A549 (cell line): ENCODE measurements at regions not wholly inside any gene's neighbourhood (a gene's known extent, or its start where the extent isn't known, plus 50 kb on each side); places are given as distances from the start of the nearest gene placed in this dataset.

Source experiments
- CEBPB ChIP-seq, 2 experiments: fragments of >200 bp in 1 of 2; sonication (Bioruptor Twin) in 1 of 2; formaldehyde crosslinking in 1 of 2; IDR thresholded peaks; 2 replicates each; pipeline ENCODE4 v1.6.1; 2012 to 2016
- EHMT2 ChIP-seq: fragments of 200-600 bp; sonication (generic); IDR thresholded peaks from 2 replicates; pipeline ENCODE4 v1.6.1; 2016; ENCODE audit warnings: antibody characterized with exemption, low read depth, mild to moderate bottlenecking, moderate library complexity
- MYC ChIP-seq: IDR thresholded peaks from 2 replicates; pipeline ENCODE4 v1.6.1; 2012; ENCODE audit warnings: mild to moderate bottlenecking, inconsistent platforms, low read length, improper control_type of control experiment, borderline replicate concordance
- POLR2A ChIP-seq: IDR thresholded peaks from 2 replicates; pipeline ENCODE4 v1.6.1; 2012; ENCODE audit warnings: mild to moderate bottlenecking, low read length
- POLR2AphosphoS2 ChIP-seq: conservative IDR thresholded peaks from 2 replicates; pipeline ENCODE4 v1.6.1; 2012; ENCODE audit warnings: low read length, improper control_type of control experiment, inconsistent platforms
- TF ChIP-seq, protein P1 (sequence below): IDR thresholded peaks from 2 replicates; pipeline ENCODE4 v1.6.1; 2012
- TF ChIP-seq, protein P2 (sequence below): IDR thresholded peaks from 2 replicates; pipeline ENCODE4 v1.6.1; 2012; ENCODE audit warnings: low read depth, borderline replicate concordance
- TF ChIP-seq, protein P3 (sequence below): fragments of 200-600 bp; sonication (generic); IDR thresholded peaks from 2 replicates; pipeline ENCODE4 v1.6.1; 2016; ENCODE audit warnings: antibody characterized with exemption, mild to moderate bottlenecking, moderate library complexity

DNA sequence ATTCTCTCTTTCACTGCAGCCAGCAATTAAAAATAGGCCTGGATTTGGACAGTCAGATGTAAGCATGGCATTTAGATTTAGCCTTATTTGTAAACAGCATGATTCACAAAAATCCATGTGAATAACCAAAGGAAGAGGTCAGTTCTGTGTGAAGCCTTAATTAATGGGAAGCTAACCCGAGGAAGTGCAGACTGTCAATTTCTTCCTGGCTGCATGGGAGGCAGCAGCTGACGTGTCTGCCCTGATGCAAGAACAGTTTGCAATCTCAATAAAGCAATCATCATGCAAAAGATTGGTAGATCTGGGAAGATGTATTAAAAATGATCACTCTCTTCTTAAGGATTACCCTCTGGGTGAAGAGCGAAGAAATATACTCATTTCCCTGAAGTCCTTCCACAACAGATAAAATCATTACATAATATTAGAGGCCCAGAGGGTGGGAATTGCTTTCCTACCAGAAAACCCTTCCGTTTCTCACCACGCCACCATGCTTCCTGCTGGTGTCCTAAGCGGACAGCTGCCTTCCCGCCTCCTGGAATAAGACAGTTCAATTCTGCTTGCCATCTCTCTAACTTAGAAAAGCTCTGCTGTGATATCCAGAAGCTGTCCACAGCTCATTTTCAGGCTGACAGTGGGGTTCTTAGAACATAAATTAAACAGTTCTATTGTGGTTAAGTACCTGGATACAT lies 526.7 kb upstream of the NRP1 start:
- no peak for TF ChIP-seq POLR2A
- TF ChIP-seq MYC = no peak
- TF ChIP-seq, protein P1, sequence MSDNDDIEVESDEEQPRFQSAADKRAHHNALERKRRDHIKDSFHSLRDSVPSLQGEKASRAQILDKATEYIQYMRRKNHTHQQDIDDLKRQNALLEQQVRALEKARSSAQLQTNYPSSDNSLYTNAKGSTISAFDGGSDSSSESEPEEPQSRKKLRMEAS = no peak
- TF ChIP-seq EHMT2 = no peak
- no peak for TF ChIP-seq CEBPB (IDR thresholded peaks at IDR 0.05)
- TF ChIP-seq, protein P2, sequence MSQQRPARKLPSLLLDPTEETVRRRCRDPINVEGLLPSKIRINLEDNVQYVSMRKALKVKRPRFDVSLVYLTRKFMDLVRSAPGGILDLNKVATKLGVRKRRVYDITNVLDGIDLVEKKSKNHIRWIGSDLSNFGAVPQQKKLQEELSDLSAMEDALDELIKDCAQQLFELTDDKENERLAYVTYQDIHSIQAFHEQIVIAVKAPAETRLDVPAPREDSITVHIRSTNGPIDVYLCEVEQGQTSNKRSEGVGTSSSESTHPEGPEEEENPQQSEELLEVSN = no peak
- TF ChIP-seq POLR2AphosphoS2 = no peak
- TF ChIP-seq, protein P3, sequence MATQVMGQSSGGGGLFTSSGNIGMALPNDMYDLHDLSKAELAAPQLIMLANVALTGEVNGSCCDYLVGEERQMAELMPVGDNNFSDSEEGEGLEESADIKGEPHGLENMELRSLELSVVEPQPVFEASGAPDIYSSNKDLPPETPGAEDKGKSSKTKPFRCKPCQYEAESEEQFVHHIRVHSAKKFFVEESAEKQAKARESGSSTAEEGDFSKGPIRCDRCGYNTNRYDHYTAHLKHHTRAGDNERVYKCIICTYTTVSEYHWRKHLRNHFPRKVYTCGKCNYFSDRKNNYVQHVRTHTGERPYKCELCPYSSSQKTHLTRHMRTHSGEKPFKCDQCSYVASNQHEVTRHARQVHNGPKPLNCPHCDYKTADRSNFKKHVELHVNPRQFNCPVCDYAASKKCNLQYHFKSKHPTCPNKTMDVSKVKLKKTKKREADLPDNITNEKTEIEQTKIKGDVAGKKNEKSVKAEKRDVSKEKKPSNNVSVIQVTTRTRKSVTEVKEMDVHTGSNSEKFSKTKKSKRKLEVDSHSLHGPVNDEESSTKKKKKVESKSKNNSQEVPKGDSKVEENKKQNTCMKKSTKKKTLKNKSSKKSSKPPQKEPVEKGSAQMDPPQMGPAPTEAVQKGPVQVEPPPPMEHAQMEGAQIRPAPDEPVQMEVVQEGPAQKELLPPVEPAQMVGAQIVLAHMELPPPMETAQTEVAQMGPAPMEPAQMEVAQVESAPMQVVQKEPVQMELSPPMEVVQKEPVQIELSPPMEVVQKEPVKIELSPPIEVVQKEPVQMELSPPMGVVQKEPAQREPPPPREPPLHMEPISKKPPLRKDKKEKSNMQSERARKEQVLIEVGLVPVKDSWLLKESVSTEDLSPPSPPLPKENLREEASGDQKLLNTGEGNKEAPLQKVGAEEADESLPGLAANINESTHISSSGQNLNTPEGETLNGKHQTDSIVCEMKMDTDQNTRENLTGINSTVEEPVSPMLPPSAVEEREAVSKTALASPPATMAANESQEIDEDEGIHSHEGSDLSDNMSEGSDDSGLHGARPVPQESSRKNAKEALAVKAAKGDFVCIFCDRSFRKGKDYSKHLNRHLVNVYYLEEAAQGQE = no peak
